ENCODE measurements at regions not wholly inside any gene's neighbourhood (a gene's known extent, or its start where the extent isn't known, plus 50 kb on each side); places are given as distances from the start of the nearest gene placed in this dataset.

- DNase-seq (ENCODE audit: low read depth in 2 of 2): no peak
Measured at GRCh38 chr20:60835876-60836275, 416.2 kb upstream of the CDH4 start.

DNA sequence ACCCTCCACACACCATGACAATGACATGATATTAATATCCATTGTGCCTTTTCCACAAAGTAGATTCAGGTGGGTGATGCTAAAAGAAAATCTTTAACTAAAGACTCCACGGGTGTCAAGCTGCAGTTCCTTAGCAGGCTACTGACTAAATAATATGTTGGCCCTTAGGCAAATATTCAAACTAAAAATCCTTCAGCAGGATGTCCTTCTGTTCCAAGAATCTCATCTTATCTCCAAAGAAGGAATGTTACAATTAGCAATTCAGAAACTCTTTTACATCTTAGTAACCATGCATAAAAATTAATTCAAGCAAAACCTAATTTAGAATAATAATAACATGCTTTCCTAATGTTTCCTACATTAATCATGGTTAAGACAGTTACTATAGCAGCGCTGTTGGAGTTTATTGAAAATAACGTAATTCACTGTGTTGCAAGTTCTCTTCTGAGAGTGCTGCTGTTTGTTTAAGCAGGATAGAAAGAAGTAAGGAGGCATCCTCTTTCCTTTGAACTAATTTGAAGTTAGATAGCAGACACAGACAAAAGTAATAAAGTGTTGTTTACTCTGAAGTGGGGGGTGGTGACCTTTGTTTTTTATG is 414.8 kb upstream of the CDH4 start:
- DNase-seq (ENCODE audit: low read depth in 2 of 2): no peak

GRCh38 chr20:60838297-60838696 is 413.8 kb upstream of the CDH4 start:
- DNase-seq (ENCODE audit: low read depth in 2 of 2): no peak

- DNase-seq (ENCODE audit: low read depth in 2 of 2): no peak
Measured at GRCh38 chr20:60840971-60841370, 411.1 kb upstream of the CDH4 start.

DNA sequence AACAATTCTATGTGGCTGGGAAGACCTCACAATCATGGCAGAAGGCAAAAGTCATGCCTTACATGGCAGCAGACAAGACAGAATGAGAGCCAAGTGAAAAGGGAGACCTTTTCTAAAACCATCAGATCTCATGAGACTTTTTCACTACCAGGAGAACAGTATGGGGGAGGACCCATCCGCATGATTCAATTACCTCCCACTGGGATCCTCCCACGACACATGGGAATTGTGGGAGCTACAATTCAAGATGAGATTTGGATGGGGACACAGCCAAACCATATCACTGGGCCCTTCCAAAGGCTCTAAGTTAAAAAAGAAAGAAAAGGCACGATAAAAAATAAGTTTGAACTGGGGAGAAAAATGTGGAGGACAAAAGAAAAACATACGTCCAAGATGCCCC is 406.9 kb upstream of the CDH4 start:
- DNase-seq (ENCODE audit: low read depth in 2 of 2): no peak

- DNase-seq (ENCODE audit: low read depth in 2 of 2): no peak
Measured at GRCh38 chr20:60851826-60852704, 400.0 kb upstream of the CDH4 start.

GRCh38 chr20:60857708-60858107 is 394.4 kb upstream of the CDH4 start:
- no peak for DNase-seq (ENCODE audit: low read depth in 2 of 2)

GRCh38 chr20:60862601-60863000 is 389.5 kb upstream of the CDH4 start:
- no peak for DNase-seq (ENCODE audit: low read depth in 2 of 2)

DNA sequence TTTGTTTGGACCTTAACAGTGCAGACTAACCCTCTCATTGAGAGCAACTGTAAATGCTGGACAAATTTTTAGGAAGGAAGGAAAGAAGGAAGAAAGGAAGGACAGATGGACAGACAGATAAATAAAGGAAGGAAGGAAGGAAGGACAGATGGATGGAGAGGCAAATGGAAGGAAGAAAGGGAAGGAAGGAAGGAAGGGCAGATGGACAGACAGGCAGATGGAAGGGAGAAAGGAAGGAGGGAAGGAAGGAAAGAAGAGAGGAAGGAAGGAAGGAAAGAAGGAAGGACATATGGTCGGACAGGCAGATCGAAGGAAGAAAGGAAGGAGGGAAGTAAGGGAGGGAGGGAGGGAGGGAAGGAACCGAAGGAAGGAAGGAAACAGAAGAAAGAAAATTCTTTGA is 388.5 kb upstream of the CDH4 start:
- no peak for DNase-seq (ENCODE audit: low read depth in 2 of 2)

DNA sequence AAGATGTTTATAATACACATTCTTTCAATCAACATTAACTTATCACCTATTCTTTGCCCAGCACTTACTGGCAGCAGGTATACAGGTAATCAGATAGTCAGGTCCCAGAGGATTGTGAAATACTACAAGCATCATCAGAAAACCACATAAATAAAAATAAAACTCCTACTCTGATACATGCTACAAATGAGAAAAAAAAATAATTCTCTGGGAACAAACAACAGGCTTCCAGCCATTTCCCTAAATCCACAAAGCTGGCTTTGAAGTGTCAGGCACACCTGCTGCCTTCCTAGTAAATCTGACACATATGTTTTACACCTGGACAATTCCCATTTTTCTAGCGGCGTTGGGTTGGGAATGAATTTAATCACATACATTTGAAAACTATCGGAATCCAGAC is 384.5 kb upstream of the CDH4 start:
- DNase-seq (ENCODE audit: low read depth in 2 of 2): no peak

DNA sequence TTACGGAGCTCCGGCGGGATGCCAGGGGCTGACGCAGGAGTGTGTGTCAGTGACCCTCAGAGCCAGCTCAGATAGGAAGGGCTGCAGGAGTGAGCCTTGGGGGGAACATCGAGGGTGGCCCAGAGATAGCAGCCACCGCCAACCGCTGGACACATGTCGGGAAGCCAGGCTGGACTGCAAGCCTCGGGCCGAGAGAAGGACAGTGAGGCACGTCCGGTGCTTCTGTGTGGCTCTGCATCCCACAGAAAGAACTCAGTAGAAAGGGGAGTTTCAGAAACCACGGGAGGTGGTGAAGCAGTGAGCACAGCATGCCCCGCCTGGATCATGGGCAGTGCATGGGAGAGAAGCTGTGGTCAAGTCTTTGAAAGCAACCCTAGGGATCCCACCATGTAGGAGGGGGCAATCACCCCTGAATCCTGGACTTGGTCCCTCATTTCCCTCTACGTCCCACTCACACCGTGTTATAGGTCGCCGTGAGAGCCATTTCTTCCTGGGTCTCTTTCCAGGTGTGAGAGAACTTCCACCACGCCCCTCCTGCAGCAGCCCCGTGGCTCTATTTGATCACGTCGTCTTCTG is 383.7 kb upstream of the CDH4 start:
- no peak for DNase-seq (ENCODE audit: low read depth in 2 of 2)

DNA sequence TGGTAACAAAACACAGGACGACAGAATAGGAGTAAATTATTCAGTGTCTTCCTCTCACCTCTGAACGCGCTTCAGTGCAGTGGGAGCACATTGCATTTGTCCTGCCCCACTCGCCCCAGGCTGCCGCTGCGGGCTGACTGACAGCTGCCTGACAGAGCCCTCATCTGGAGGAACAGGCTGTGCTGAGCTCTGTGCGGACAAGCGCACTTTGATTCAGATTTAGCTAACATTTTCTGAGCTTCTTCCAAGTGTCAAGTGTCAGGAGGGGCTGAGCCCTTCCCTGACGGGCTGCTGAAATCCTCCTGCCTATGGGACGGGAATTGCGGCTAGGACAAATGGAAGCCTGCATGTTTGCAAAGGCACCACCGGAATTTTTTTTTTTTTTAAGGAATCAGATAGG is 383.0 kb upstream of the CDH4 start:
- DNase-seq (ENCODE audit: low read depth in 2 of 2): no peak

GRCh38 chr20:60869625-60870024 is 382.4 kb upstream of the CDH4 start:
- DNase-seq (ENCODE audit: low read depth in 2 of 2): no peak

GRCh38 chr20:60870040-60870439 is 382.0 kb upstream of the CDH4 start:
- DNase-seq (ENCODE audit: low read depth in 2 of 2): no peak

- no peak for DNase-seq (ENCODE audit: low read depth in 2 of 2)
Measured at GRCh38 chr20:60872224-60872623, 379.8 kb upstream of the CDH4 start.

GRCh38 chr20:60877071-60877857 is 374.8 kb upstream of the CDH4 start:
- no peak for DNase-seq (ENCODE audit: low read depth in 2 of 2)

DNA sequence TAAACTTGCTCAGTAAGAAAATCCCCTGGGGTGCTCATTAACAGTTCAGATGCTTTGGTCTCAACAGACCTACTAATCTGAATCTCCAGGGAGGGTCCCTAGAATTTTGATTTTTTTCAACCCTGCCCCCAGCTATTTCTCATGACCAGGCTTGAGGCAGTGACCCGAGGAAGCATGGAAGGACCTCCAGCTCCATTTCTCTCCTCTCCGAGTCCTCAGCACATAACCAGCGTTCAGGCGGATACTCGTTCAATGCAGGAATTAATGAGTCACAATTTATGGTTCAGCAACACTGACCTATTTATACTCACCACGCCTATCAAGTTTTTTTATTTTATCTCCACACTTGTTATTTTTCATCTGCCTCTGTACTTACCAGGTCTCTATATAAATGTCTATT is 369.2 kb upstream of the CDH4 start:
- DNase-seq (ENCODE audit: low read depth in 2 of 2): no peak

DNA sequence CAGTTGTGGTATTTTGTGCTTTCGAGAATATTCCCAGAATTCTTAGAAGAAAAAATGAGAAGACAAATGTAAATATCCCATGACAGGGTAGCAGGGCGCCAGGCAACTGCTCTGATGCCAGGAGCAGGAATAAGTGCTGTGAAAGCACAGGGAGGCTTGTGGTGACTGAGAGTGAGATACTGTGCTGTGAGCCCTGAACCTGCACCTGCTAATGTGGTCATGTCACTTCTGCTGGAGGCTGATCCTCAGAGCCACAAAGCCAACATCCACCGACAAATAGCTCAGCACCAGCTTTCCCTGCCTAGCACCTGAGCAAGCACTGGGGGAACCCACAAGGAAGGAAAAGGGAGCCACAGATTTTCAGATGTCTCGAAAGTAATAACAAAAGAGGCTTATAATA is 368.6 kb upstream of the CDH4 start:
- no peak for DNase-seq (ENCODE audit: low read depth in 2 of 2)

- DNase-seq (ENCODE audit: low read depth in 2 of 2): no peak
Measured at GRCh38 chr20:60884277-60884676, 367.8 kb upstream of the CDH4 start.

- no peak for DNase-seq (ENCODE audit: low read depth in 2 of 2)
Measured at GRCh38 chr20:60888771-60889170, 363.3 kb upstream of the CDH4 start.

DNA sequence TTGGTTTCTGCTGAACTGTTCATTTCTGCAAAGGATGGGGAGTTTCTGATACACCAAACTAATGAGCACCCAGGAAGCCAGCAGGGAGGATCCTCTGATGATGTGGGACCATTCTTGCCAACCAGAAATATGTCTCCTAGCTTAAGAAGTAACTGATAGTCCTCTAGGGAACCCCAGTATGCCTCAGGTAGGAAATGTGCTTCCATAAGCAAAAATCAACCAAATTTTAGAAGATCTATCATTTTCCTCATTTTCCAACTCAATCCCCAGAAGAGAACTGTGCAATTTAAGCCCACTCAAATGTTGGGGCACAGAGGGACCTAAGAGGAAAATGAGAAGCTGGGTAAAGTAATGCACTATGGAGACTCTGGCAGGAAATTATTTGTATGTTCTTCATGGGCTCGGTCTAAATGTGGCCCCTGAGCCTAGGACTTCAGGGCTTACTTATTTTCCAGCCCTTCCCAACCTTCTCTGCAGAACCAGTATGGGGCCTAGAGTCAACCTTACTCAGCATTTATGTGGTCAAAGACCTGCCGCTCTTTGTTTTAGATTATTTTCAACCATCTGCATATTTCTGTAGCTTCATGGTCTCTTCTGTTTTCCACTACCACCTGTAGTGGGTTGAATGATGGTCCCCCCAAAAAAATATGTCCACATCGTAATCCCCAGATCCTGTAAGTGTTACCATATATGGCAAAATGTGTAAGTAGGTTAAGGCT is 359.8 kb upstream of the CDH4 start:
- no peak for DNase-seq (ENCODE audit: low read depth in 2 of 2)

DNA sequence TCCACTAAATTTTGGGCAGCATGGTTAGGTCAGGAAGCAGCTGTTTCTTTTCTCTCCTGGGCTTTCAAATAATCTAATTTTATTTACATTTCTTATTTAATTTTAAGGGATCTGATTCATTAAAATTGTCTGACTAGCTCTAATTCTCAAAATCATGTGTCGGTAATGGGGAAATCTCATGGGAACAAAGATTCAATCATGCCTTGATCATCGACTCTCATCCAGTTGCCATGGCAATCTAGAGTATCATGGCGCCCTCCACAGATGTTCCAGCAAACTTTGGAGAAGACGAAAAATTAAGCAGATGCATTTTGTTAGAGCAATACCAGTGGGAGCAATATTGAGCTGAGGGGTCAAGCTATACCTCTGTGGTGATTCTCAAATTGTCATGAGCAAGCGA is 358.0 kb upstream of the CDH4 start:
- no peak for DNase-seq (ENCODE audit: low read depth in 2 of 2)
